ENCODE measurements at regions not wholly inside any gene's neighbourhood (a gene's known extent, or its start where the extent isn't known, plus 50 kb on each side); places are given as distances from the start of the nearest gene placed in this dataset.

DNA sequence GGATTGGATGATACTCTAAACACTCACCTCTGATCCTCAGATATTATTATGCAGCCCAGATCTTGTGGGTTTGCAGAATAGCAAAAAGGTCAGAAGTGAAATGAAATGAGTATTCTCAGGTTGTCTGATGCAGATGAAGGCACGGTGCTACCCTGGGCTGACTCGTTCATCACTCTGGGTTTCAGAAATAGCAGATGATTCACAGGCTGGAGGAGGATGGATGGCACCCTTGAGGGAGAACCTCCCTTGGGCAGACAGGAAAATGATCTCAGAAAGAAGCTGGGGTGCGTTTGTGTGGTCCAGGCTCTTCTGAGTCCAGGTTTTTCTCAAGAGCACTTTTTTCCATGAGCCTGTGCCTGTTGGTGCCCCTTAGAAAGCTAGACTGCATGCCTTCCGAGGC, 515.8 kb upstream of the MKI67 start:
- Mint-ChIP-seq H3K27ac (no peak overlapping the region), H3K4me3 (no peak overlapping the region), H3K9me3 (peaks cover 0 to 9% (median 0%) of the 10 kb centered on the region in 11 donors), H3K4me1 (no peaks in the 10 kb centered on the region), H3K27me3 (peaks cover 4 to 17% (median 13%) of the 10 kb centered on the region in 5 donors), H3K36me3 (no peaks in the 10 kb centered on the region)
- Histone ChIP-seq H3K36me3 (ENCODE audit: control insufficient read depth in 2 of 3, insufficient read depth in 3 of 3, low read length in 3 of 3) (no peaks in the 10 kb centered on the region), H3K27ac (ENCODE audit: low read depth, low read length) (no peak overlapping the region), H3K4me3 (ENCODE audit: low read length) (no peak overlapping the region), H3K27me3 (ENCODE audit: control insufficient read depth in 2 of 2, insufficient read depth in 2 of 2, low read length in 2 of 2) (no peaks in the 10 kb centered on the region), H3K9me3 (ENCODE audit: control insufficient read depth in 2 of 3, low read length in 3 of 3) (no peaks in the 10 kb centered on the region), H3K4me1 (ENCODE audit: control insufficient read depth in 2 of 2, insufficient read depth in 2 of 2, low read length in 2 of 2) (no peaks in the 10 kb centered on the region)
- no peak for DNase-seq
- ATAC-seq: no peak
- intact Hi-C loops (cut with micrococcal nuclease): no loop called here
- CTCF ChIA-PET: no interaction called here
- POLR2A ChIA-PET: no interaction called here

DNA sequence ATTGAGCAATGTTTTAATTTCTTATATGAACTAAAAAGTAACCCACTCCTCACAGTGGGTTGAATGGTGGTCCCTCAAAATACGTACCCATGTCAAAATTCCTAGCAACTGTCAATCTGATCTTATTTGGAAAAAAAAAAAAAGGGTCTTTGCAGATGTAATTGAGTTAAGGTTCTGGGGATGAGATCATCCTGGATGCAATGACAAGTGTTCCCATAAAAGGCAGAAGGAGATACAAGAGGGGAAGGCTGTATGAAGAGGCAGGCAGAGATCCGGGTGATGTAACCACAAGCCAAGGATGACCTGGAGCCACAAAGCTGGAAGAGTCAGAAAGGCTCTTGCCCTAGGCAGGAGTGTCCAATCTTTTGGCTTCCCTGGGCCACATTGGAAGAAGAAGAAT, 516.3 kb upstream of the MKI67 start:
- Mint-ChIP-seq H3K36me3 (no peaks in the 10 kb centered on the region), H3K27ac (no peak overlapping the region), H3K9me3 (peaks cover 0 to 6% (median 0%) of the 10 kb centered on the region in 11 donors), H3K27me3 (peaks cover 4 to 15% (median 11%) of the 10 kb centered on the region in 5 donors), H3K4me1 (no peaks in the 10 kb centered on the region), H3K4me3 (no peak overlapping the region)
- DNase-seq (no peak), ATAC-seq (no peak)
- ChIA-PET CTCF (no interaction called here), POLR2A (no interaction called here)
- intact Hi-C loops (cut with micrococcal nuclease): no loop called here
- Histone ChIP-seq H3K4me1 (ENCODE audit: control insufficient read depth in 2 of 2, insufficient read depth in 2 of 2, low read length in 2 of 2) (no peaks in the 10 kb centered on the region), H3K36me3 (ENCODE audit: control insufficient read depth in 2 of 3, insufficient read depth in 3 of 3, low read length in 3 of 3) (no peaks in the 10 kb centered on the region), H3K9me3 (ENCODE audit: control insufficient read depth in 2 of 3, low read length in 3 of 3) (no peaks in the 10 kb centered on the region), H3K4me3 (ENCODE audit: low read length) (no peak overlapping the region), H3K27me3 (ENCODE audit: control insufficient read depth in 2 of 2, insufficient read depth in 2 of 2, low read length in 2 of 2) (no peaks in the 10 kb centered on the region), H3K27ac (ENCODE audit: low read depth, low read length) (no peak overlapping the region)

DNA sequence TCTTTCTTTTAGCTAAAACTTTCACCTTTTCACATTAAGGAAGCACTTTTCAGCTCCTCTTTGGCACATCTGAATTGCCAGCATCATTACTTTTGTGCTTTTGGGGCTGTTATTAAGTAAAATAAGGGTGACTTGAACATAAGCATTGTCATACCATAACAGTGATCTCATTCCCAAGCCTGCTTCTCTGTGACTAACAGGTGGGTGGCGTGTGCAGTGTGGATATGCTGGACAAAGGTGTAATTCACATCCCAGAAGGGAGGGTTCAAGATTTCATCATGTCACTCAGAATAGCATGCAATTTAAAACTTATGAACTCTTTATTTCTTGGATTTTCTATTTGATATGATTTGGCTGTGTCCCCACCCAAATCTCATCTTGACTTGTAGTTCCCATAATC, 517.4 kb upstream of the MKI67 start:
- CTCF ChIA-PET: no interaction called here
- ATAC-seq (no peak), DNase-seq (no peak)
- no peaks in the 10 kb centered on the region for H3K4me1 ChIP-seq (ENCODE audit: control insufficient read depth in 2 of 2, insufficient read depth in 2 of 2, low read length in 2 of 2)
- no peaks in the 10 kb centered on the region for H3K4me1 Mint-ChIP-seq
- H3K9me3 ChIP-seq (ENCODE audit: control insufficient read depth in 2 of 3, low read length in 3 of 3): no peaks in the 10 kb centered on the region
- H3K27me3 ChIP-seq (ENCODE audit: control insufficient read depth in 2 of 2, insufficient read depth in 2 of 2, low read length in 2 of 2): no peaks in the 10 kb centered on the region
- no peak overlapping the region for H3K4me3 ChIP-seq (ENCODE audit: low read length)
- peaks cover 4 to 15% (median 9%) of the 10 kb centered on the region in 5 donors for H3K27me3 Mint-ChIP-seq
- POLR2A ChIA-PET: no interaction called here
- no peak overlapping the region for H3K4me3 Mint-ChIP-seq
- H3K27ac ChIP-seq (ENCODE audit: low read depth, low read length): no peak overlapping the region
- intact Hi-C loops (cut with micrococcal nuclease): no loop called here
- H3K27ac Mint-ChIP-seq: no peak overlapping the region
- H3K36me3 ChIP-seq (ENCODE audit: control insufficient read depth in 2 of 3, insufficient read depth in 3 of 3, low read length in 3 of 3): no peaks in the 10 kb centered on the region
- H3K36me3 Mint-ChIP-seq: no peaks in the 10 kb centered on the region
- H3K9me3 Mint-ChIP-seq: peaks cover 0 to 4% (median under 1%) of the 10 kb centered on the region in 11 donors

- ATAC-seq: no peak
- H3K27ac ChIP-seq (ENCODE audit: low read depth, low read length): no peak overlapping the region
- no peaks in the 10 kb centered on the region for H3K4me1 ChIP-seq (ENCODE audit: control insufficient read depth in 2 of 2, insufficient read depth in 2 of 2, low read length in 2 of 2)
- H3K4me3 Mint-ChIP-seq: no peak overlapping the region
- ChIA-PET CTCF (no interaction called here), POLR2A (no interaction called here)
- H3K27me3 ChIP-seq (ENCODE audit: control insufficient read depth in 2 of 2, insufficient read depth in 2 of 2, low read length in 2 of 2): no peaks in the 10 kb centered on the region
- intact Hi-C loops (cut with micrococcal nuclease): no loop called here
- no peak overlapping the region for H3K27ac Mint-ChIP-seq
- H3K4me3 ChIP-seq (ENCODE audit: low read length): no peak overlapping the region
- H3K4me1 Mint-ChIP-seq: no peaks in the 10 kb centered on the region
- peaks cover 0 to 24% (median 11%) of the 10 kb centered on the region in 5 donors for H3K27me3 Mint-ChIP-seq
- no peaks in the 10 kb centered on the region for H3K36me3 ChIP-seq (ENCODE audit: control insufficient read depth in 2 of 3, insufficient read depth in 3 of 3, low read length in 3 of 3)
- H3K9me3 Mint-ChIP-seq: peaks cover 0 to 6% (median 0%) of the 10 kb centered on the region in 11 donors
- no peaks in the 10 kb centered on the region for H3K36me3 Mint-ChIP-seq
- no peak for DNase-seq
- no peaks in the 10 kb centered on the region for H3K9me3 ChIP-seq (ENCODE audit: control insufficient read depth in 2 of 3, low read length in 3 of 3)
Measured at GRCh38 chr10:128645486-128645885, 519.3 kb upstream of the MKI67 start.

DNA sequence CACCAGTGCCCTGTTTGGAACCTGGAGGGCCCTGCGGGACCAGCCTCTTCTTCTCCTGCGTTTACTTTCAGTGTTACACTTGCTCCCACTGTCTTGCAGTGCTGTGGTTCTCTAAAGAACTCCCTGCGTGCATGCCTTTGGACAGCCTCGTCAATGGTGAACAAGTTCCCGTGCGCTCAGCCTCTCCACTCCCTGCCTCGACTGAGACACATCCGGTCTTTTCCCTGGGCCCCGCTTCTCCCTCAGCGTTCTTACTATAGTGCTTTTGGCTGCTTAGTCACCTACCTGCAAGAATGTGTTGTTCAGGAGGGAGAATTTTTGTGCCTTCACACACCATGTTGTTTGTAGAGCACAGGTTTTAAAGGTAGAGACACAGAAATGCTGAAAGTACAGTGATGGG, 520.7 kb upstream of the MKI67 start:
- no peaks in the 10 kb centered on the region for H3K36me3 ChIP-seq (ENCODE audit: control insufficient read depth in 2 of 3, insufficient read depth in 3 of 3, low read length in 3 of 3)
- intact Hi-C loops (cut with micrococcal nuclease): no loop called here
- no peaks in the 10 kb centered on the region for H3K36me3 Mint-ChIP-seq
- no peak overlapping the region for H3K27ac Mint-ChIP-seq
- H3K27me3 Mint-ChIP-seq: peaks cover 0 to 24% (median 11%) of the 10 kb centered on the region in 5 donors
- no peak for ATAC-seq
- no peak overlapping the region for H3K27ac ChIP-seq (ENCODE audit: low read depth, low read length)
- no peaks in the 10 kb centered on the region for H3K27me3 ChIP-seq (ENCODE audit: control insufficient read depth in 2 of 2, insufficient read depth in 2 of 2, low read length in 2 of 2)
- ChIA-PET CTCF (no interaction called here), POLR2A (no interaction called here)
- no peak overlapping the region for H3K4me3 Mint-ChIP-seq
- no peaks in the 10 kb centered on the region for H3K4me1 ChIP-seq (ENCODE audit: control insufficient read depth in 2 of 2, insufficient read depth in 2 of 2, low read length in 2 of 2)
- H3K4me3 ChIP-seq (ENCODE audit: low read length): no peak overlapping the region
- H3K9me3 Mint-ChIP-seq: peaks cover 0 to 6% (median 0%) of the 10 kb centered on the region in 11 donors
- no peak for DNase-seq
- H3K9me3 ChIP-seq (ENCODE audit: control insufficient read depth in 2 of 3, low read length in 3 of 3): no peaks in the 10 kb centered on the region
- H3K4me1 Mint-ChIP-seq: no peaks in the 10 kb centered on the region

- ChIA-PET CTCF (no interaction called here), POLR2A (no interaction called here)
- Histone ChIP-seq H3K36me3 (ENCODE audit: control insufficient read depth in 2 of 3, insufficient read depth in 3 of 3, low read length in 3 of 3) (no peaks in the 10 kb centered on the region), H3K4me3 (ENCODE audit: low read length) (no peak overlapping the region), H3K27me3 (ENCODE audit: control insufficient read depth in 2 of 2, insufficient read depth in 2 of 2, low read length in 2 of 2) (no peaks in the 10 kb centered on the region), H3K4me1 (ENCODE audit: control insufficient read depth in 2 of 2, insufficient read depth in 2 of 2, low read length in 2 of 2) (no peaks in the 10 kb centered on the region), H3K9me3 (ENCODE audit: control insufficient read depth in 2 of 3, low read length in 3 of 3) (no peaks in the 10 kb centered on the region), H3K27ac (ENCODE audit: low read depth, low read length) (no peak overlapping the region)
- DNase-seq (no peak), ATAC-seq (no peak)
- intact Hi-C loops (cut with micrococcal nuclease): no loop called here
- H3K36me3 Mint-ChIP-seq: no peaks in the 10 kb centered on the region
- H3K27ac Mint-ChIP-seq: no peak overlapping the region
- peaks cover 0 to 8% (median under 1%) of the 10 kb centered on the region in 11 donors for H3K9me3 Mint-ChIP-seq
- peaks cover 0 to 21% (median 13%) of the 10 kb centered on the region in 5 donors for H3K27me3 Mint-ChIP-seq
- no peaks in the 10 kb centered on the region for H3K4me1 Mint-ChIP-seq
- H3K4me3 Mint-ChIP-seq: no peak overlapping the region
Measured at GRCh38 chr10:128657548-128657947, 531.3 kb upstream of the MKI67 start.

- H3K4me3 ChIP-seq (ENCODE audit: low read length): no peak overlapping the region
Measured at GRCh38 chr10:128660726-128661125, 534.5 kb upstream of the MKI67 start.

More at GRCh38 chr10:128660726-128661125, 534.5 kb upstream of the MKI67 start:
- no peak for DNase-seq
- no peaks in the 10 kb centered on the region for H3K27me3 ChIP-seq (ENCODE audit: control insufficient read depth in 2 of 2, insufficient read depth in 2 of 2, low read length in 2 of 2)
- Mint-ChIP-seq H3K4me1 (peaks cover 0 to 2% (median 0%) of the 10 kb centered on the region in 7 donors), H3K9me3 (peaks cover 0 to 22% (median 4%) of the 10 kb centered on the region in 11 donors), H3K4me3 (no peak overlapping the region), H3K36me3 (no peaks in the 10 kb centered on the region), H3K27ac (peak overlapping the region in 1 of 9 donors; percentile 34), H3K27me3 (peaks cover 0 to 26% (median 21%) of the 10 kb centered on the region in 5 donors)
- ChIA-PET POLR2A (no interaction called here), CTCF (no interaction called here)
- no peaks in the 10 kb centered on the region for H3K9me3 ChIP-seq (ENCODE audit: control insufficient read depth in 2 of 3, low read length in 3 of 3)
- no peaks in the 10 kb centered on the region for H3K36me3 ChIP-seq (ENCODE audit: control insufficient read depth in 2 of 3, insufficient read depth in 3 of 3, low read length in 3 of 3)
- intact Hi-C loops (cut with micrococcal nuclease): no loop called here
- no peak for ATAC-seq
- H3K27ac ChIP-seq (ENCODE audit: low read depth, low read length): no peak overlapping the region
- H3K4me1 ChIP-seq (ENCODE audit: control insufficient read depth in 2 of 2, insufficient read depth in 2 of 2, low read length in 2 of 2): no peaks in the 10 kb centered on the region
